Uterus (tissue), 3 donors: ENCODE measurements at regions not wholly inside any gene's neighbourhood (a gene's known extent, or its start where the extent isn't known, plus 50 kb on each side); places are given as distances from the start of the nearest gene placed in this dataset.
"Not testable (repeated sequence)": the region's sequence is repeated elsewhere in the genome, so short reads cannot be mapped to it uniquely, and the experiment has no call there.

Experiments
- DNase-seq, 2 donors: peaks; one replicate each; pipeline ENCODE4 v3.0.0-alpha.2; 2019 to 2020
- H3K27ac ChIP-seq, 2 donors: fragments of 200-600 bp; sonication (generic); 1 replicate in 1 of 2; 2 replicates in 1 of 2; pipeline ENCODE4 v1.5.1; 2016 to 2018
- H3K27me3 ChIP-seq, 2 donors: fragments of 200-600 bp; sonication (generic); one replicate each; pipeline ENCODE4 v1.5.1; 2018 to 2019; ENCODE audit warnings: control low read depth in 1 of 2
- H3K36me3 ChIP-seq, 2 donors: fragments of 200-600 bp; sonication (generic); one replicate each; pipeline ENCODE4 v1.5.1; 2019; ENCODE audit warnings: control low read depth in 1 of 2
- H3K4me1 ChIP-seq, 2 donors: fragments of 200-600 bp; sonication (generic); one replicate each; pipeline ENCODE4 v1.5.1; 2018 to 2019; ENCODE audit warnings: control low read depth in 1 of 2
- H3K4me3 ChIP-seq, 2 donors: fragments of 200-600 bp; sonication (generic); 1 replicate in 1 of 2; 2 replicates in 1 of 2; pipeline ENCODE4 v1.5.1; 2018 to 2019; ENCODE audit warnings: mild to moderate bottlenecking in 1 of 2
- H3K9me3 ChIP-seq, 2 donors: fragments of 200-600 bp; sonication (generic); one replicate each; pipeline ENCODE4 v1.5.1; 2019; ENCODE audit warnings: control low read depth in 1 of 2
- POLR2A ChIP-seq, 2 donors: fragments of 450-650 bp; IDR thresholded peaks; one replicate each; pipeline ENCODE4 v1.6.1; 2016; ENCODE audit warnings: antibody characterized with exemption in 2 of 2, mild to moderate bottlenecking in 1 of 2, moderate library complexity in 1 of 2
- intact Hi-C: fragments of 100-400 bp; cut with DNase I; formaldehyde crosslinking; loops from one replicate; pipeline ENCODE4 v1.15.1; 2023; ENCODE audit warnings: low total_unique reads
- TF ChIP-seq, protein P1 (sequence below), 4 experiments: fragments of 200-600 bp in 2 of 4; fragments of 450-650 bp in 2 of 4; sonication (generic) in 2 of 4; IDR thresholded peaks; one replicate each; pipeline ENCODE4 v1.5.1; 2016 to 2019; ENCODE audit warnings: antibody characterized with exemption in 4 of 4, mild to moderate bottlenecking in 2 of 4, moderate library complexity in 1 of 4
- donor health status: DM: yes; HTN: yes; CAD: no.

- TF ChIP-seq, protein P1, sequence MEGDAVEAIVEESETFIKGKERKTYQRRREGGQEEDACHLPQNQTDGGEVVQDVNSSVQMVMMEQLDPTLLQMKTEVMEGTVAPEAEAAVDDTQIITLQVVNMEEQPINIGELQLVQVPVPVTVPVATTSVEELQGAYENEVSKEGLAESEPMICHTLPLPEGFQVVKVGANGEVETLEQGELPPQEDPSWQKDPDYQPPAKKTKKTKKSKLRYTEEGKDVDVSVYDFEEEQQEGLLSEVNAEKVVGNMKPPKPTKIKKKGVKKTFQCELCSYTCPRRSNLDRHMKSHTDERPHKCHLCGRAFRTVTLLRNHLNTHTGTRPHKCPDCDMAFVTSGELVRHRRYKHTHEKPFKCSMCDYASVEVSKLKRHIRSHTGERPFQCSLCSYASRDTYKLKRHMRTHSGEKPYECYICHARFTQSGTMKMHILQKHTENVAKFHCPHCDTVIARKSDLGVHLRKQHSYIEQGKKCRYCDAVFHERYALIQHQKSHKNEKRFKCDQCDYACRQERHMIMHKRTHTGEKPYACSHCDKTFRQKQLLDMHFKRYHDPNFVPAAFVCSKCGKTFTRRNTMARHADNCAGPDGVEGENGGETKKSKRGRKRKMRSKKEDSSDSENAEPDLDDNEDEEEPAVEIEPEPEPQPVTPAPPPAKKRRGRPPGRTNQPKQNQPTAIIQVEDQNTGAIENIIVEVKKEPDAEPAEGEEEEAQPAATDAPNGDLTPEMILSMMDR (IDR thresholded peaks at IDR 0.05): no peak
- TF ChIP-seq POLR2A (IDR thresholded peaks at IDR 0.05): no peak
- intact Hi-C loops: no loop called here
- H3K4me1 ChIP-seq: no peaks in the 10 kb centered on the region
- H3K27me3 ChIP-seq: no peaks in the 10 kb centered on the region
- no peaks in the 10 kb centered on the region for H3K9me3 ChIP-seq
- H3K27ac ChIP-seq: no peak overlapping the region
- H3K36me3 ChIP-seq: no peaks in the 10 kb centered on the region
- no peak for DNase-seq
- no peak overlapping the region for H3K4me3 ChIP-seq
Measured at GRCh38 chr6:934686-935085, 241.7 kb upstream of the EXOC2 start.

DNA sequence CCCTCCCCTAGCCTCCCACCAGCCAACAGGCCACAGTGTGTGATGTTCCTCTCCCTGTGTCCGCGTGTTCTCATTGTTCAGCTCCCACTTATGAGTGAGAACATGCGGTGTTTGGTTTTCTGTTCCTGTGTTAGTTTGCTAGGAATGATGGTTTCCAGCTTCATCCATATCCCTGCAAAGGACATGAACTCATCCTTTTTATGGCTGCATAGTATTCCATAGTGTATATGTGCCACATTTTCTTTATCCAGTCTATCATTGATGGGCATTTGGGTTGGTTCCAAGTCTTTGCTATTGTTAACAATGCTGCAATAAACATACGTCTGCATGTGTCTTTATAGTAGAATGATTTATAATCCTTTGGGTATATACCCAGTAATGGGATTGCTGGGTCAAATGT lies 239.0 kb upstream of the EXOC2 start:
- H3K4me3 ChIP-seq, H3K4me1 ChIP-seq, H3K9me3 ChIP-seq, intact Hi-C loops, H3K27me3 ChIP-seq, H3K36me3 ChIP-seq, DNase-seq, H3K27ac ChIP-seq: not testable (repeated sequence)

- no peaks in the 10 kb centered on the region for H3K9me3 ChIP-seq
- H3K4me3 ChIP-seq: no peak overlapping the region
- no peak for TF ChIP-seq POLR2A (IDR thresholded peaks at IDR 0.05)
- TF ChIP-seq, protein P1 (IDR thresholded peaks at IDR 0.05): no peak
- H3K27me3 ChIP-seq: no peaks in the 10 kb centered on the region
- no peaks in the 10 kb centered on the region for H3K4me1 ChIP-seq
- no peak for DNase-seq
- no peak overlapping the region for H3K27ac ChIP-seq
- no peaks in the 10 kb centered on the region for H3K36me3 ChIP-seq
- intact Hi-C loops: no loop called here
Measured at GRCh38 chr6:927157-927556, 234.2 kb upstream of the EXOC2 start.

GRCh38 chr6:925656-926213 lies 232.8 kb upstream of the EXOC2 start:
- H3K27ac ChIP-seq: no peak overlapping the region
- H3K27me3 ChIP-seq: no peaks in the 10 kb centered on the region
- no peaks in the 10 kb centered on the region for H3K9me3 ChIP-seq
- intact Hi-C loops: no loop called here
- H3K4me1 ChIP-seq: no peaks in the 10 kb centered on the region
- no peak for TF ChIP-seq POLR2A (IDR thresholded peaks at IDR 0.05)
- TF ChIP-seq, protein P1 (IDR thresholded peaks at IDR 0.05): no peak
- DNase-seq: no peak
- no peaks in the 10 kb centered on the region for H3K36me3 ChIP-seq
- H3K4me3 ChIP-seq: no peak overlapping the region

GRCh38 chr6:924661-925060 lies 231.7 kb upstream of the EXOC2 start:
- no peak for DNase-seq
- TF ChIP-seq POLR2A (IDR thresholded peaks at IDR 0.05): no peak
- TF ChIP-seq, protein P1 (IDR thresholded peaks at IDR 0.05): no peak
- intact Hi-C loops: no loop called here
- H3K36me3 ChIP-seq: no peaks in the 10 kb centered on the region
- H3K27me3 ChIP-seq: no peaks in the 10 kb centered on the region
- H3K4me3 ChIP-seq: no peak overlapping the region
- H3K27ac ChIP-seq: no peak overlapping the region
- no peaks in the 10 kb centered on the region for H3K4me1 ChIP-seq
- no peaks in the 10 kb centered on the region for H3K9me3 ChIP-seq

DNA sequence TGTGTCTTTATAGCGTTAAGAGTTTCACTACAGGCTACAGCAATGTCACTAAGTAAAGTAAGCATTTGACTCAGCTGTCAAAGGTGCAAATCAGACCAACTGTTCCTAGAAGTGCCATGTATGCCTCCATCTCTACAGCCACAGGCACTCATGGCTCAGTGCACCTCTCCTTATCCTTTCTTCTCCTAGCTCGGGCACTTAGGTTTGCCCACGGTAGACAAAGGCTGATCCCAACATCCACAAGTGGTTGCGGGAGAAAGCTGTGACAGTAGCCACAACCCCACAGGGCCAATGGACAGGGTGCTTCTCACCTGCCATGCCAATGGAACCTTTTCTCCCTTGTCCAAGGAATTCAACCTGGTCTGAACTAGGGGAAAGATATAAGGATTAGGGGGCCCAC lies 228.5 kb upstream of the EXOC2 start:
- no peaks in the 10 kb centered on the region for H3K36me3 ChIP-seq
- intact Hi-C loops: no loop called here

More for the DNA sequence above, 228.5 kb upstream of the EXOC2 start:
- no peaks in the 10 kb centered on the region for H3K9me3 ChIP-seq
- H3K4me1 ChIP-seq: no peaks in the 10 kb centered on the region
- H3K4me3 ChIP-seq: no peak overlapping the region
- TF ChIP-seq, protein P1 (IDR thresholded peaks at IDR 0.05): no peak
- TF ChIP-seq POLR2A (IDR thresholded peaks at IDR 0.05): no peak
- H3K27ac ChIP-seq: no peak overlapping the region
- H3K27me3 ChIP-seq: no peaks in the 10 kb centered on the region
- DNase-seq: no peak
